GM12878 (cell line): ENCODE measurements at regions not wholly inside any gene's neighbourhood (a gene's known extent, or its start where the extent isn't known, plus 50 kb on each side); places are given as distances from the start of the nearest gene placed in this dataset.

Experiments used
- ATAC-seq: fragments of 200-7000 bp; cut with Tn5 transposase; 3 replicates; pipeline ENCODE4 v1.9.1; 2020; ENCODE audit warnings: mild to moderate bottlenecking, moderate library complexity
- BruUV-seq: library from RNA; stranded (reverse); fragments of 400-500 nt; replicated peaks from 2 replicates; lab custom pipeline; 2021; lab: Mats Ljungman, UMichigan
- CTCF ChIA-PET: fragments of 300-600 bp; sonication (Branson Sonifier 250); formaldehyde crosslinking; extraction: SDS; loops from one replicate; lab custom pipeline; 2021; ENCODE audit warnings: inconsistent platforms; lab: Yijun Ruan, JAX
- POLR2A ChIA-PET: fragments of 350-600 bp; formaldehyde crosslinking; extraction: SDS; loops from one replicate; lab custom pipeline; 2021; ENCODE audit warnings: inconsistent platforms; lab: Charles Lee
- RAD21 ChIA-PET: fragments of 300-600 bp; sonication (Branson Sonifier 250); formaldehyde crosslinking; loops from one replicate; lab custom pipeline; 2023; ENCODE audit warnings: antibody characterized with exemption; ENCODE audit not compliant: unreplicated experiment; lab: Charles Lee
- SMC1A ChIA-PET: fragments of 300-600 bp; sonication (Branson Sonifier 250); formaldehyde crosslinking; loops from one replicate; lab custom pipeline; 2023; ENCODE audit not compliant: unreplicated experiment, uncharacterized antibody; lab: Charles Lee
- DNase-seq: peaks from one replicate; pipeline ENCODE4 v3.0.0-alpha.2; 2011; ENCODE audit warnings: low read depth, low spot score
- FAIRE-seq: peaks from 3 replicates; lab custom pipeline; 2011; peaks lifted over from hg19 to GRCh38; lab: Jason Lieb, UNC
- H2AFZ ChIP-seq: 2 replicates; pipeline ENCODE4 v1.6.0; 2011; ENCODE audit warnings: low read depth, low read length, control low read depth; ENCODE audit not compliant: control insufficient read depth
- H3K27ac ChIP-seq: 2 replicates; pipeline ENCODE4 v1.5.1; 2011; ENCODE audit warnings: control low read depth; ENCODE audit not compliant: control insufficient read depth, insufficient read depth
- H3K27me3 ChIP-seq, 2 experiments: replicated peaks in 1 of 2; 2 replicates each; pipeline versions ENCODE4 v1.6.0 to v1.6.1; 2011; ENCODE audit warnings: low read length in 1 of 2; ENCODE audit not compliant: control insufficient read depth in 2 of 2, insufficient read depth in 2 of 2
- H3K36me3 ChIP-seq, 2 experiments: 2 replicates each; pipeline ENCODE4 v1.5.1; 2011; ENCODE audit warnings: low read length in 1 of 2; ENCODE audit not compliant: control insufficient read depth in 2 of 2, insufficient read depth in 2 of 2
- H3K4me1 ChIP-seq: 2 replicates; pipeline ENCODE4 v1.6.1; 2011; ENCODE audit warnings: mild to moderate bottlenecking, low read length, moderate library complexity, mixed read lengths; ENCODE audit not compliant: control insufficient read depth, insufficient read depth
- H3K4me2 ChIP-seq: 2 replicates; pipeline ENCODE4 v1.6.0; 2011; ENCODE audit warnings: control low read depth; ENCODE audit not compliant: control insufficient read depth, insufficient read depth
- H3K4me3 ChIP-seq: fragments of 200-600 bp; sonication (generic); 2 replicates; pipeline ENCODE4 v1.5.1; 2016
- H3K79me2 ChIP-seq: 2 replicates; pipeline ENCODE4 v1.6.0; 2011; ENCODE audit warnings: low read length; ENCODE audit not compliant: control insufficient read depth, insufficient read depth
- H3K9ac ChIP-seq: 2 replicates; pipeline ENCODE4 v1.8.0; 2011; ENCODE audit warnings: low read length, control low read depth, mixed read lengths; ENCODE audit not compliant: control insufficient read depth, insufficient read depth
- H3K9me3 ChIP-seq: replicated peaks from 3 replicates; pipeline ENCODE4 v1.5.1; 2011; ENCODE audit warnings: mild to moderate bottlenecking, low read length; ENCODE audit not compliant: control insufficient read depth, insufficient read depth
- H4K20me1 ChIP-seq: 2 replicates; pipeline ENCODE4 v1.6.0; 2011; ENCODE audit not compliant: control insufficient read depth, insufficient read depth
- BCL3 ChIP-seq: IDR thresholded peaks from 2 replicates; pipeline ENCODE4 v1.6.1; 2011; ENCODE audit warnings: borderline replicate concordance, low read depth, mild to moderate bottlenecking, moderate library complexity, low read length; ENCODE audit not compliant: insufficient read depth, poor library complexity, severe bottlenecking
- CREM ChIP-seq: IDR thresholded peaks from 2 replicates; pipeline ENCODE4 v1.6.1; 2014; ENCODE audit warnings: antibody characterized with exemption, low read depth
- ESRRA ChIP-seq: IDR thresholded peaks from 2 replicates; pipeline ENCODE4 v1.6.1; 2012; ENCODE audit warnings: mild to moderate bottlenecking, low read length, improper control_type of control experiment
- IRF5 ChIP-seq: fragments of 450-650 bp; IDR thresholded peaks from 2 replicates; pipeline ENCODE4 v1.6.1; 2017; ENCODE audit warnings: borderline replicate concordance
- LARP7 ChIP-seq: fragments of 450-650 bp; IDR thresholded peaks from 2 replicates; pipeline ENCODE4 v1.6.1; 2017; ENCODE audit warnings: mild to moderate bottlenecking
- NR2F1 ChIP-seq: fragments of 450-650 bp; conservative IDR thresholded peaks from 2 replicates; pipeline ENCODE4 v1.6.1; 2017; ENCODE audit warnings: mild to moderate bottlenecking
- PKNOX1 ChIP-seq: fragments of 450-650 bp; IDR thresholded peaks from 2 replicates; pipeline ENCODE4 v1.6.1; 2016; ENCODE audit warnings: mild to moderate bottlenecking
- POU2F2 ChIP-seq: IDR thresholded peaks from 3 replicates; pipeline ENCODE4 v1.6.1; 2011; ENCODE audit warnings: low read depth, mild to moderate bottlenecking, low read length, borderline replicate concordance
- SPI1 ChIP-seq: IDR thresholded peaks from 2 replicates; pipeline ENCODE4 v1.6.1; 2011; ENCODE audit warnings: low read depth, mild to moderate bottlenecking, low read length, moderate library complexity, borderline replicate concordance; ENCODE audit not compliant: insufficient read depth
- SREBF1 ChIP-seq: IDR thresholded peaks from 2 replicates; pipeline ENCODE4 v1.6.1; 2012; ENCODE audit warnings: mild to moderate bottlenecking, low read length
- SRF ChIP-seq, 2 experiments: IDR thresholded peaks; 2 replicates each; pipeline ENCODE4 v1.6.1; 2011; ENCODE audit warnings: low read depth in 2 of 2, low read length in 2 of 2, mild to moderate bottlenecking in 1 of 2, moderate library complexity in 1 of 2
- TCF7 ChIP-seq: IDR thresholded peaks from 2 replicates; pipeline ENCODE4 v1.6.1; 2014; ENCODE audit warnings: antibody characterized with exemption, borderline replicate concordance
- WGBS: methylation state at CpG from one replicate; pipeline ENCODE4 v1.1.6; 2016; ENCODE audit warnings: low lambda C conversion rate; ENCODE audit not compliant: insufficient replicate concordance, insufficient coverage; ENCODE audit errors: missing lambda C conversion rate; 5-methylcytosine and 5-hydroxymethylcytosine counted together
- in situ Hi-C: fragments of 300-500 bp; cut with MboI; formaldehyde crosslinking; loops from 9 replicates; pipeline ENCODE4 v1.14.3; 2018; ENCODE audit warnings: mixed read lengths
- intact Hi-C: fragments of 100-400 bp; cut with micrococcal nuclease; formaldehyde crosslinking; loops from one replicate; pipeline ENCODE4 v1.14.2; 2022; ENCODE audit not compliant: unreplicated experiment
- TF ChIP-seq, protein P1 (sequence below): fragments of 450-650 bp; IDR thresholded peaks from 2 replicates; pipeline ENCODE4 v1.6.1; 2017; ENCODE audit warnings: antibody characterized with exemption, mild to moderate bottlenecking, moderate library complexity
- TF ChIP-seq, protein P2 (sequence below): IDR thresholded peaks from 2 replicates; pipeline ENCODE4 v1.6.1; 2011; ENCODE audit warnings: low read depth, mild to moderate bottlenecking, low read length, moderate library complexity, borderline replicate concordance; ENCODE audit errors: extremely low read depth

DNA sequence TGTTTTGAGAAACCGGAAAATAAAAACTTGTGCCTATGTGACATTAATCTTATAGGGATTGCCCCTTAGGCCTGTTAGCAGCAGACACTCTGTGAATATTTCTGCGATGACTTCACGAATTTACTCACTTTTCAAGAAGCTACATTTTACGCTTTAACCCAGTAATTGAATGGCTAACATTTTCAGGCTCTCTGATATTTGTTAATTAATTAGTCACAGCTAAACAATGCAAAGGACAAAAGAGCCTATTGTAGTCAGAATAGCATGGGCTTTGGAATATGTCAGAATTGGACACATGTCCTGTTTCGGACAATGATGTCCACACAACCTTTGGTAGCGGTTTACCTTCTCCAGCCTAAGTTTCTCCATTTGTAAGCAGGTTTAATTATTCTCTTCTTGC is 506.6 kb downstream of the EFNB2 start (continued):
- TF ChIP-seq SRF (IDR thresholded peaks at IDR 0.05; ENCODE audit: low read depth in 2 of 2, low read length in 2 of 2) (no peak), IRF5 (no peak), NR2F1 (no peak), PKNOX1 (no peak), LARP7 (no peak), CREM (no peak), POU2F2 (no peak)
- TF ChIP-seq, protein P1, sequence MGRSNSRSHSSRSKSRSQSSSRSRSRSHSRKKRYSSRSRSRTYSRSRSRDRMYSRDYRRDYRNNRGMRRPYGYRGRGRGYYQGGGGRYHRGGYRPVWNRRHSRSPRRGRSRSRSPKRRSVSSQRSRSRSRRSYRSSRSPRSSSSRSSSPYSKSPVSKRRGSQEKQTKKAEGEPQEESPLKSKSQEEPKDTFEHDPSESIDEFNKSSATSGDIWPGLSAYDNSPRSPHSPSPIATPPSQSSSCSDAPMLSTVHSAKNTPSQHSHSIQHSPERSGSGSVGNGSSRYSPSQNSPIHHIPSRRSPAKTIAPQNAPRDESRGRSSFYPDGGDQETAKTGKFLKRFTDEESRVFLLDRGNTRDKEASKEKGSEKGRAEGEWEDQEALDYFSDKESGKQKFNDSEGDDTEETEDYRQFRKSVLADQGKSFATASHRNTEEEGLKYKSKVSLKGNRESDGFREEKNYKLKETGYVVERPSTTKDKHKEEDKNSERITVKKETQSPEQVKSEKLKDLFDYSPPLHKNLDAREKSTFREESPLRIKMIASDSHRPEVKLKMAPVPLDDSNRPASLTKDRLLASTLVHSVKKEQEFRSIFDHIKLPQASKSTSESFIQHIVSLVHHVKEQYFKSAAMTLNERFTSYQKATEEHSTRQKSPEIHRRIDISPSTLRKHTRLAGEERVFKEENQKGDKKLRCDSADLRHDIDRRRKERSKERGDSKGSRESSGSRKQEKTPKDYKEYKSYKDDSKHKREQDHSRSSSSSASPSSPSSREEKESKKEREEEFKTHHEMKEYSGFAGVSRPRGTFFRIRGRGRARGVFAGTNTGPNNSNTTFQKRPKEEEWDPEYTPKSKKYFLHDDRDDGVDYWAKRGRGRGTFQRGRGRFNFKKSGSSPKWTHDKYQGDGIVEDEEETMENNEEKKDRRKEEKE, result no peak

GRCh38 chr13:106011600-106011999 is 523.9 kb downstream of the EFNB2 start:
- ChIA-PET RAD21 (no interaction called here), POLR2A (no interaction called here), SMC1A (interaction anchor here (1.8 kb wide), 1 partner anchor 14 kb away, joined by 5 read pairs; no protein-coding TSS in a partner anchor), CTCF (no interaction called here)
- Histone ChIP-seq H4K20me1 (no peaks in the 10 kb centered on the region), H3K27me3 (no peaks in the 10 kb centered on the region), H3K9me3 (no peaks in the 10 kb centered on the region), H3K4me3 (no peak overlapping the region), H3K4me1 (no peaks in the 10 kb centered on the region), H3K27ac (no peak overlapping the region), H3K4me2 (no peak overlapping the region), H3K9ac (no peak overlapping the region), H3K79me2 (no peaks in the 10 kb centered on the region), H2AFZ (no peak overlapping the region), H3K36me3 (no peaks in the 10 kb centered on the region)
- FAIRE-seq, result no peak
- intact Hi-C loops (no loop called here), in situ Hi-C loops (no loop called here)
- BruUV-seq, result no TSS peak
- 18% methylated on average over 2 of the region's 2 CpGs for WGBS
- no peak for DNase-seq
- no peak for ATAC-seq
- TF ChIP-seq, protein P2, sequence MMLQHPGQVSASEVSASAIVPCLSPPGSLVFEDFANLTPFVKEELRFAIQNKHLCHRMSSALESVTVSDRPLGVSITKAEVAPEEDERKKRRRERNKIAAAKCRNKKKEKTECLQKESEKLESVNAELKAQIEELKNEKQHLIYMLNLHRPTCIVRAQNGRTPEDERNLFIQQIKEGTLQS, result no peak
- TF ChIP-seq ESRRA (no peak), TCF7 (no peak), SREBF1 (no peak), BCL3 (no peak), SPI1 (no peak)
